ENCODE measurements at regions not wholly inside any gene's neighbourhood (a gene's known extent, or its start where the extent isn't known, plus 50 kb on each side); places are given as distances from the start of the nearest gene placed in this dataset.

GRCh38 chr6:145151624-145152023 lies 583.7 kb downstream of the EPM2A start:
- no peak for TF ChIP-seq CTCF (IDR thresholded peaks at IDR 0.05)
- no peak for TF ChIP-seq POLR2A (IDR thresholded peaks at IDR 0.05)
- no peak for TF ChIP-seq POLR2AphosphoS5 (IDR thresholded peaks at IDR 0.05; ENCODE audit: insufficient read depth in 1 of 2, low read depth in 1 of 2)

All from vagina (tissue), 2 donors.